ENCODE measurements at regions not wholly inside any gene's neighbourhood (a gene's known extent, or its start where the extent isn't known, plus 50 kb on each side); places are given as distances from the start of the nearest gene placed in this dataset.
"Not testable (repeated sequence)": the region's sequence is repeated elsewhere in the genome, so short reads cannot be mapped to it uniquely, and the experiment has no call there.

DNA sequence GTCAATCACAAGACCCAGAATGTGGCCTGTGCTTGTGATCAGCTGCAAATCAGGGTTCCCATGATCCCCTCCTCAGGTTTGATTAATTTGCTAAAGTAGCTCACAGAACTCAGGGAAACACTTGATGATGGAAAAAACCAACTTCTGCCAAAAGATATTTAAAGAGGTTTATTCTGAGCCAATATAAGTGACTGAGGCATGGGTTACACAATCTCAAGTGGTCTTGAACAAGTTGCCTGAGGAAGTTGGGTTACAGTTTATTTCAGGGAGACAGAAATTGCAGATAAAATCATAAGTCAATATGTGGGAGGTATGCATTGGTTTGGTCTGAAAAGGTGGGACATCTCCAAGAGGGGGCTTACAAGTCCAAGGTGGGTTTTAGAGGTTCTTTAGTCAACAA, 243.1 kb downstream of the S1PR1 start:
- no peak for DNase-seq (ENCODE audit: low read depth in 2 of 2)

GRCh38 chr1:101482306-101482705, 245.5 kb downstream of the S1PR1 start:
- no peak for DNase-seq (ENCODE audit: low read depth in 2 of 2)

- no peak for DNase-seq (ENCODE audit: low read depth in 2 of 2)
These were observed 247.3 kb downstream of the S1PR1 start for GRCh38 chr1:101483982-101484688.

- DNase-seq (ENCODE audit: low read depth in 2 of 2) = no peak
These were observed 248.0 kb downstream of the S1PR1 start for GRCh38 chr1:101484689-101485338.

DNA sequence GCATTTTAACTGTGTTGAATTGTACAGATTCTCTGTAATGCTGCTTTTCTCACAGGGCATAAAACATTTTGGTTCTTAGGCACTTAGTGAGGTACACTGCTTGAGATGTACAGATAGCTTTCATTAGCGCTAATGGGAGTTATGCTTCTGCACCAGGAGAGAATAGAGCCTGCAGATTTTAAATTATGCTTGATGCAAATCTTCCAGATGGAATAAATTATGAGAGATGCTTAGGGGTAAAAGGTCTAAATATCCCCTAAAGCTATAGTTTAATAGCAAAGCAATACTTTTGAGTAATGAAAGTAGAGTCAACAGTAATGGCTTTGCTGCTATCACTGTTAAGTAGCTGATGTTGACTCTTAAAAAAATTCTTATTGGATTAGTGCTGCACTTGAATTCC, 248.9 kb downstream of the S1PR1 start:
- DNase-seq (ENCODE audit: low read depth in 2 of 2) = no peak

GRCh38 chr1:101492144-101492543, 255.3 kb downstream of the S1PR1 start:
- not testable (repeated sequence) for DNase-seq (ENCODE audit: low read depth in 2 of 2)

- DNase-seq (ENCODE audit: low read depth in 2 of 2) = not testable (repeated sequence)
These were observed 257.1 kb downstream of the S1PR1 start for GRCh38 chr1:101493920-101494319.

- no peak for DNase-seq (ENCODE audit: low read depth in 2 of 2)
These were observed 259.3 kb downstream of the S1PR1 start for GRCh38 chr1:101496109-101496508.

GRCh38 chr1:101497881-101498559, 261.2 kb downstream of the S1PR1 start:
- no peak for DNase-seq (ENCODE audit: low read depth in 2 of 2)

GRCh38 chr1:101504106-101504505, 267.3 kb downstream of the S1PR1 start:
- DNase-seq (ENCODE audit: low read depth in 2 of 2) = not testable (repeated sequence)

DNA sequence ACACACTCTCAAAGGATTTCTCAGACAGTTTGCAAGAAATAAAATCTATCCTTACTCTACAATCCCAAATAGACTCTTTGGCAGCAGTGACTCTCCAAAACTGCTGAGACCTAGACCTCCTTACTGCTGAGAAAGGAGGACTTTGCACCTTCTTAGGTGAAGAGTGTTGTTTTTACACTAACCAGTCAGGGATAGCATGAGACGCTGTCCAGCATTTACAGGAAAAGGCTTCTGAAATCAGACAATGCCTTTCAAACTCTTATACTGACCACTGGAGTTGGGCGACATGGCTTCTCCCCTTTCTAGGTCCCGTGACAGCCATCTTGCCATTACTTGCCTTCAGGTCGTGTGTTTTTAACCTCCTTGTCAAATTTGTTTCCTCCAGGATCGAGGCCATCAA, 268.4 kb downstream of the S1PR1 start:
- not testable (repeated sequence) for DNase-seq (ENCODE audit: low read depth in 2 of 2)

- peak; percentile 12 to 22 for DNase-seq (ENCODE audit: low read depth in 2 of 2)
These were observed 269.8 kb downstream of the S1PR1 start for GRCh38 chr1:101506541-101507164.

DNA sequence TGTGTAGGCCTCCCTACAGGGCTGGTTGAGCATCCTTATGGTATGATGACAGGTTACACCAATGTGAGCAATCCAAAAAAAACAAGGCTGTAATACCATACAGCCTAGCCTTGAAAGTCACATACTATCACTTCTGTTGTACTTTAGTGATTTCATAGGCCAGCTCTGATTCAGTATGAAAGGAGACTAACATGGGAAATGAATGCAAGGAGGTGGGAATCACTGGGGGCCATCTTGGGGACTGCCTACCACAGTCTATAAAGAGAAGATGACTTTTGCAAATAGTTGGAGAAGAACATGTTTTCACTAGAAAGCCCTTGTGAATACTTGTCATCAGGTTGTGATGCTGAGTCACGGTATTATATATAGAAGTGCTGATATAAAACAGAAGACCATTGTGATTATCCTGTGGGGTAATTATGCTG, 270.7 kb downstream of the S1PR1 start:
- DNase-seq (ENCODE audit: low read depth in 2 of 2) = no peak

- no peak for DNase-seq (ENCODE audit: low read depth in 2 of 2)
These were observed 272.1 kb downstream of the S1PR1 start for GRCh38 chr1:101508913-101509312.

DNA sequence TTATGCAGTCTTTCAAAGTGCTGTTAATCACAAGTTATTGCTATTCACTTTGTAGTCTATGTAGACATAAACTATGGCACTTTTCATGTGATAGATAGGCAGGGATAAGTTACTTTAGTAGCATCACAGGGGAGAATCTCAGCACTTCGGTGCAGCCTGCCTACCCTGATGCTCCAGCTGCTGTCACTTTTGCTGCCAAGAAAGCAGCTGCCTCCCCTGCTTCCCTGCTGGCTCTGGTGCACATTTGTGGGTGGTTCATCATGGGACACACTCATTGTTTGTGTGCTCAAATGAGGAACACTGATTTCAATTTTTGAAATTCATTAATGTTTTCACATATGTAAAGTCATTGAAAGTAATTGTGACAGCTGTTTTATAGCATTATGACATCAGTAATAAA, 272.6 kb downstream of the S1PR1 start:
- DNase-seq (ENCODE audit: low read depth in 2 of 2) = no peak

DNA sequence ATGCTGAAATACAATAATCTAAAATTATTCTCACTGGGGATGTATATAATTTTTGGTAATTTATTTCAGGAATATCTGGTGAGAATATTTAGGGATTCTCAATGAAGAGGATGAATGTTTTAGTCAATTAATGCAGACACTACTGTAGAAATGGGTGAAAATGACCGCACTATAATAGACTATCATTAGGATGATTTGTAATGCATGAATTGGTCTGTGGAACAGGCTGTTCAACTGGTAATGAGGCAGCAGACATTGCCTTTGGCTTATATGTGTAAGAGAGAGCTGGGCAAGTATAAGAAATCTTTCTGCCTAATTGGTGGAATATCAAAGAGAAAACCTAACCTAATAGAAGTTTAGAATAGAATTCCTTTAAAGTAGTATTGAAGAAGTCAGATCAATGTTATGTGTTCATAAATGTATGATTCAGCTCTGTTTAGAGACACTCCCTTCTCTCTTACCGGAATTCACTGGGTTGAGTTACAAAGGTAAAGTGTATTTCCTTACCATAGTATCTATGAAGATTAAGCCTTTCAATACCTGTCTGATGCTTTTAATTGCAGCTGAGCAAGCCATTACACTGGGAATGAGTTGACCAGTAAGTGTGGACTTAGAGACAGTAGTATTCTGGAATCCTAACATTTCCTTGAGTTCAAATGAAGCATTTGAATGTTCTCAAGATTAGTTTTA, 274.5 kb downstream of the S1PR1 start:
- DNase-seq (ENCODE audit: low read depth in 2 of 2) = no peak

GRCh38 chr1:101520302-101520701, 283.5 kb downstream of the S1PR1 start:
- DNase-seq (ENCODE audit: low read depth in 2 of 2) = no peak

DNA sequence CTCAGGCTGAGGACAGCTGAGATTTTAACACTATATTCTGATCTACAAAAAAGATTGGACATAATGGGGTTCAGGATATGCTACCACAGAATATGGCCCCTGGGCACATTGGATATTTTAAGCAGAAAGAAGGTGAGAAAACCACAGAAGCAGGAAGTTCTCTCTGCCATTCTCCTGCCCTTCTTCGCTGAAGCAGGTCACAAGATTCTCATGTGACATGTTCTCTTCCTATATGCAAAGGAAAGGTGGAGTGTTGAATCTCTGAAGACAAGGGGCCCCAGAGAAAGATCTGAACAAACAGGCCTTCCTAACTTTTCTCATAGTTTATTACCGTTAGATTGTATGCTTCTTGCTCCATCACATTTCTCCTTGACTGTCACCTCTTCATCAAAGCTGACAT, 285.7 kb downstream of the S1PR1 start:
- DNase-seq (ENCODE audit: low read depth in 2 of 2) = no peak

GRCh38 chr1:101526813-101527212, 290.0 kb downstream of the S1PR1 start:
- DNase-seq (ENCODE audit: low read depth in 2 of 2) = no peak

GRCh38 chr1:101532377-101532776, 295.6 kb downstream of the S1PR1 start:
- no peak for DNase-seq (ENCODE audit: low read depth in 2 of 2)

GRCh38 chr1:101540161-101540560, 303.3 kb downstream of the S1PR1 start:
- DNase-seq (ENCODE audit: low read depth in 2 of 2) = no peak

GRCh38 chr1:101546885-101547284, 310.1 kb downstream of the S1PR1 start:
- no peak for DNase-seq (ENCODE audit: low read depth in 2 of 2)
